Astrocyte of the cerebellum (primary cell): ENCODE measurements at regions not wholly inside any gene's neighbourhood (a gene's known extent, or its start where the extent isn't known, plus 50 kb on each side); places are given as distances from the start of the nearest gene placed in this dataset.

Experiments used
- DNase-seq: peaks from one replicate; pipeline ENCODE4 v3.0.0-alpha.2; 2011; ENCODE audit warnings: low read depth
- H3K4me3 ChIP-seq: 2 replicates; pipeline ENCODE4 v1.5.1; 2011; ENCODE audit warnings: mild to moderate bottlenecking, low read depth, low read length, moderate library complexity
- CTCF ChIP-seq: IDR thresholded peaks from 2 replicates; pipeline ENCODE4 v1.5.1; 2012; ENCODE audit warnings: low read length, low read depth, moderate library complexity, mild to moderate bottlenecking; ENCODE audit errors: missing control alignments
- in situ Hi-C: cut with HindIII; loops from 2 replicates; pipeline ENCODE4 v1.10.0; 2017; ENCODE audit warnings: low sequenced_read_pairs

GRCh38 chr20:47951521-47951971, 166.3 kb upstream of the SULF2 start:
- no peak overlapping the region for H3K4me3 ChIP-seq
- in situ Hi-C loops: no loop called here
- DNase-seq: no peak
- no peak for TF ChIP-seq CTCF

- no peak for TF ChIP-seq CTCF
- in situ Hi-C loops: no loop called here
- DNase-seq: no peak
- no peak overlapping the region for H3K4me3 ChIP-seq
Observed at GRCh38 chr20:47950913-47951283, 165.6 kb upstream of the SULF2 start.

- no peak for DNase-seq
- no peak for TF ChIP-seq CTCF
- in situ Hi-C loops: no loop called here
- no peak overlapping the region for H3K4me3 ChIP-seq
Observed at GRCh38 chr20:47950124-47950912, 165.0 kb upstream of the SULF2 start.

- TF ChIP-seq CTCF: no peak
- DNase-seq: no peak
- in situ Hi-C loops: no loop called here
- H3K4me3 ChIP-seq: no peak overlapping the region
Observed at GRCh38 chr20:47949230-47949629, 163.9 kb upstream of the SULF2 start.

- no peak for DNase-seq
- in situ Hi-C loops: no loop called here
- H3K4me3 ChIP-seq: no peak overlapping the region
- no peak for TF ChIP-seq CTCF
Observed at GRCh38 chr20:47944682-47945081, 159.4 kb upstream of the SULF2 start.

GRCh38 chr20:47941869-47942268, 156.6 kb upstream of the SULF2 start:
- in situ Hi-C loops: no loop called here
- no peak for TF ChIP-seq CTCF
- no peak overlapping the region for H3K4me3 ChIP-seq
- no peak for DNase-seq
